Naive thymus-derived CD8-positive, alpha-beta T cell (primary cell): ENCODE measurements at regions not wholly inside any gene's neighbourhood (a gene's known extent, or its start where the extent isn't known, plus 50 kb on each side); places are given as distances from the start of the nearest gene placed in this dataset.
"Not testable (repeated sequence)": the region's sequence is repeated elsewhere in the genome, so short reads cannot be mapped to it uniquely, and the experiment has no call there.

ENCODE experiments used
- ATAC-seq, 2 donors: fragments of 150-1000 bp; cut with Tn5 transposase in 1 of 2; sonication (Bioruptor Pico), chemical (Tn5 transposase) in 1 of 2; 1 replicate in 1 of 2; 2 replicates in 1 of 2; pipeline ENCODE4 v1.10.0; 2021; ENCODE audit warnings: mild to moderate bottlenecking in 2 of 2, moderate library complexity in 2 of 2
- POLR2A ChIA-PET: fragments of 350-600 bp; sonication (Branson Sonifier 250); formaldehyde crosslinking; loops from one replicate; lab custom pipeline; 2021; ENCODE audit warnings: antibody characterized with exemption; lab: Charles Lee
- DNase-seq, 10 donors: peaks; one replicate each; pipeline versions ENCODE4 v3.0.0 to v3.0.0-alpha.2; 2020 to 2022
- H3K27ac Mint-ChIP-seq, 10 donors: one replicate each; pipeline ENCODE4 v1.8.0; 2020 to 2022; ENCODE audit warnings: mild to moderate bottlenecking in 10 of 10, mixed read lengths in 10 of 10, moderate library complexity in 4 of 10, inconsistent platforms in 1 of 10
- H3K27me3 Mint-ChIP-seq, 5 donors: one replicate each; pipeline ENCODE4 v1.8.0; 2021 to 2022; ENCODE audit warnings: mixed read lengths in 5 of 5
- H3K36me3 Mint-ChIP-seq, 3 donors: one replicate each; pipeline ENCODE4 v1.8.0; 2020 to 2022; ENCODE audit warnings: mixed read lengths in 3 of 3, mild to moderate bottlenecking in 2 of 3, inconsistent platforms in 1 of 3
- H3K4me1 Mint-ChIP-seq, 4 donors: one replicate each; pipeline ENCODE4 v1.8.0; 2021 to 2022; ENCODE audit warnings: mixed read lengths in 4 of 4
- H3K4me3 Mint-ChIP-seq, 10 donors: one replicate each; pipeline ENCODE4 v1.8.0; 2020 to 2022; ENCODE audit warnings: mild to moderate bottlenecking in 10 of 10, mixed read lengths in 10 of 10, moderate library complexity in 6 of 10, inconsistent platforms in 1 of 10
- H3K9me3 Mint-ChIP-seq, 9 donors: one replicate each; pipeline ENCODE4 v1.8.0; 2020 to 2022; ENCODE audit warnings: mixed read lengths in 9 of 9, mild to moderate bottlenecking in 3 of 9, inconsistent platforms in 1 of 9, moderate library complexity in 1 of 9

DNA sequence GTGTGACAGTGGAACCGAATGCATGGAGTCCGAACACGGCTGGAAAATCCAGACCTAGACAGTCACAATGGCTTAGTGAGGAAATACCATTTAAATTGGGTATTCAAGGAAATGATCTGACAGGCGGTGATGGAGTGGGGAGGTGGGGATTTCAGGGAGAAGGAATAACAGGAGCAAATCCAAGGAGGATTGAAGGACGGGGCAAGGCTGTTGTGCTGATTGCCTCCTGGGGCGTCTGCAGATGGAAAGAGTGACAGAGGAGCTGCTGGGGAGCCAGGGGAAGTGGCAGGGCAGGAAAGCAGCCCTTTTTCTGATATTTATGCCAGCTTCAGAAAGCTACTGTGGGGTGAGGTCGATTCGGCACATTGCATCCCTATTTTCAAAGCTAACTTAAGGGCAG is 99.1 kb upstream of the FMN2 start:
- POLR2A ChIA-PET, H3K4me1 Mint-ChIP-seq, DNase-seq, ATAC-seq, H3K4me3 Mint-ChIP-seq: not testable (repeated sequence)
- Mint-ChIP-seq H3K27ac (peak overlapping the region in 1 of 10 donors; percentile 68), H3K27me3 (peaks cover 33 to 61% (median 38%) of the 10 kb centered on the region in 5 donors), H3K36me3 (peaks cover 0 to 12% (median 4%) of the 10 kb centered on the region in 3 donors), H3K9me3 (peaks cover 0 to 18% (median 7%) of the 10 kb centered on the region in 9 donors)

DNA sequence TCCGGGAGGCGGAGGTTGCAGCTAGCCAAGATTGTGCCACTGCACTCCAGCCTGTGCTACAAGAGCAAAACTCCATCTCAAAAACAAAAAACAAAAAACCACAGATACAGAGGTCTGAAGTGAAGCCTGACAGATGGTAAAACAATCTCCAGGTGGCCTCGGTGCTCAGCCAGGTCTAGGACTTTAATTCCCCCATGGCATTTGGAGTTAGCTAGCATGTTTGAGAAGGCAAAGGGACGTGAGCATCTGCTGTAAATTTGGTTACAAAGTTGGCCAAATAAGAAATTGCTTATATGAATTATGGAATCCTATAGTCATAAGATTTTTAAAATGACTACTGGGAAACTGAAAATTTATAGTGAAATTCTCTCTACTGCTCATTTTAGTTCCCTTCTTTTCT is 98.3 kb upstream of the FMN2 start:
- no peak for ATAC-seq
- POLR2A ChIA-PET, result no interaction called here
- no peak overlapping the region for H3K4me3 Mint-ChIP-seq
- peaks cover 0 to 7% (median 4%) of the 10 kb centered on the region in 3 donors for H3K36me3 Mint-ChIP-seq
- peaks cover 0 to 8% (median 4%) of the 10 kb centered on the region in 4 donors for H3K4me1 Mint-ChIP-seq
- H3K27ac Mint-ChIP-seq, result no peak overlapping the region
- H3K9me3 Mint-ChIP-seq, result peaks cover 0 to 14% (median 3%) of the 10 kb centered on the region in 9 donors
- peaks cover 32 to 67% (median 40%) of the 10 kb centered on the region in 5 donors for H3K27me3 Mint-ChIP-seq
- no peak for DNase-seq

DNA sequence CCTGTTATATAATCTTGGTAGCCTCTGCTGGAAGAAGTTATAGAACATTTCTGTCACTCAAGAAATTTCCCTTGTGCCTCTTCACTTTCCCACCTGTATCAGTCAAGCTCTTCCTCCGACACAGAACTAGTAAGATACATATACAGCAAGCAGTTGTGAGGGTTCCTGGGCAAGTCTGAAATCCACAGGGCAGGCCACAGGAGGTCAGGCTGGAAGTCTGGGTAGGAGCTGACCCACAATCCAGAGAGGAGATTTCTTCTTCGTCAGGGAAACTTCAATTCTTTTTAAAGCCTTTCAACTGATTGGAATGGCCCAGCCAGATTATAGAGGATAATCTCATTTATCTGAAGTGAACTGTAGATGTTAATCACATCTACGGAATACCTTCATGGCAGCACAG is 96.4 kb upstream of the FMN2 start:
- H3K4me1 Mint-ChIP-seq, result peaks cover 0 to 8% (median 4%) of the 10 kb centered on the region in 4 donors
- no peak for ATAC-seq
- H3K27ac Mint-ChIP-seq, result no peak overlapping the region
- peaks cover 0 to 4% (median 4%) of the 10 kb centered on the region in 3 donors for H3K36me3 Mint-ChIP-seq
- POLR2A ChIA-PET, result no interaction called here
- peaks cover 33 to 73% (median 49%) of the 10 kb centered on the region in 5 donors for H3K27me3 Mint-ChIP-seq
- no peak overlapping the region for H3K4me3 Mint-ChIP-seq
- no peak for DNase-seq
- peaks cover 0 to 8% (median 0%) of the 10 kb centered on the region in 9 donors for H3K9me3 Mint-ChIP-seq

DNA sequence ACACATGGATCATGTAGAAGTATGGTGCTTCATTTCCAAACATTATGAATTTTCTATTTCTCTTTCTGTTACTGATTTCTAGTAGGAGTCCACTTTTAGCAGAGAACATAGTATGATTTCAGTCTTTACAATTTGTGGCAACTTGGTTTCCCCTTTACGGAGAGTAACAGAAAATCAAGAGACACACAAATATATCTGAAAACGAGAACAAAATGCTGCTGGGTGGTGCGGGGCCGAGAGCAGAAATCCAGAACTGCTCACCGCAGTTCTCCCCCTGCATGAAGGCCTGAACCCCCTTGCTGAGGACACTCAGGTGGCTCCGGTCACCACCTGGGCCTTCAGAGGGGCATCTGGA is 94.5 kb upstream of the FMN2 start:
- Mint-ChIP-seq H3K27ac (no peak overlapping the region), H3K36me3 (peaks cover 0 to 4% (median 0%) of the 10 kb centered on the region in 3 donors), H3K4me3 (peak overlapping the region in 8 of 10 donors; percentile 10 to 69 (median 49)), H3K4me1 (peaks cover 0 to 8% (median 4%) of the 10 kb centered on the region in 4 donors), H3K9me3 (peaks cover 0 to 4% (median 0%) of the 10 kb centered on the region in 9 donors), H3K27me3 (peaks cover 25 to 68% (median 49%) of the 10 kb centered on the region in 5 donors)
- no peak for ATAC-seq
- POLR2A ChIA-PET, result no interaction called here
- no peak for DNase-seq

DNA sequence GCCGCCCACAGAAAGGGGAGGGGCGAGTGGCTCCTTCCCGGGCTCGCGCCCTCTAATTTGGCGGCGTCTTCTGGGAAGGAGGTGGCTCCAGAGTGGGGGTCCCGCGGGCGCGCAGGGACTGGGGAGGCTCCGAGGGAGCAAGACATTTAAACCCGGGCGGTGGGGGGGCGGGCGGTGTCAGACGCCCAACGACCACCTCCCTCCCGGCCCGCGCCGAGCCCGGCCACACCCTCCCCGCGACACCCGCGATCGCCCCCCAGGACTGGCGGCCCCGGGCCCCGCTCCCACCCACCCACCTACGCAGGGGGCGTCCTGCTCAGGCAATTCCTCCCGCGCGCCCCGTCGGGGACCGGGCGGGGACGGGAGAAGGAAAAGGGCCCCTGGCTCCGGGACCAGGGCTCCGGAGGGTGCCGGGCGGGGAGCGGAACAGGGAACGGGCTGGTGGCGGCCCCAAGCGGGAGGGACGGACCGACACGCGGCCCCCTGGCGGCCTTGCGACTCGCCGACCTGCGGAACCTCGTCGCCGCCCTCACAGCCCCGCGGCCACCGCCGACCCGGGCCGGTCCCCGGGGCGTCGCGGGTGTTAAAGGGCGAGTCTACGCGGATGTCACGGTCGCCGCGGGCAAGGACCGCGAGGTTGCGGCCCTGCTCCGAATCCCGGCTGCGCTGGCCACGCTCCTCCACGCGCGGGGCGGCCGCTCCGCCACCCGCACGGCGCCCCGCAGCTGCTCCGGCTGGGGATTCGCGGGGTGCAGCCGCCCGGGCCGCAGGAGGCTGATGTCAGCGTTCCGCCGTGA is 94.0 kb upstream of the FMN2 start:
- Mint-ChIP-seq H3K4me1 (peaks cover 0 to 8% (median 4%) of the 10 kb centered on the region in 4 donors), H3K36me3 (peaks cover 0 to 4% (median 0%) of the 10 kb centered on the region in 3 donors), H3K27me3 (peaks cover 23 to 68% (median 48%) of the 10 kb centered on the region in 5 donors), H3K4me3 (peak overlapping the region in 7 of 10 donors; percentile 50 to 76 (median 62)), H3K9me3 (peaks cover 0 to 4% (median 0%) of the 10 kb centered on the region in 9 donors), H3K27ac (no peak overlapping the region)
- peak in 1 of 10 donors; percentile 7 for DNase-seq
- POLR2A ChIA-PET, result no interaction called here
- ATAC-seq, result no peak

DNA sequence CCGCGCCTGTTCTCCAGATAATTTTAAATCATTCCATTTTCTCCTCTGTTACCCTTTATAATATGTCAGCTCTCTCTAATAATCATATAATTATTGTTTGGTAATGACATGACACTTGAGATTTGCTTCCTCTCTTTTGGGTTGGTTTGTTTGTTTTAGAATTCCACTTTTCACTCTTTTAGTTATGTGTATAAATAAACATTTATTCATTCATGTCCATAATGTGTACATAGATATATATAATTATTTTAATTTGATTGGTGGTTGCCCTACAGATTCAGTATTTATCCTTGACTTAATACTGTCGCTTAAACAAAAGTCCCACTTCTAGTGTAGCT is 93.4 kb upstream of the FMN2 start:
- Mint-ChIP-seq H3K27ac (no peak overlapping the region), H3K36me3 (peaks cover 0 to 4% (median 0%) of the 10 kb centered on the region in 3 donors), H3K4me3 (peak overlapping the region in 8 of 10 donors; percentile 28 to 76 (median 62)), H3K4me1 (peaks cover 0 to 8% (median 4%) of the 10 kb centered on the region in 4 donors), H3K27me3 (peaks cover 26 to 70% (median 48%) of the 10 kb centered on the region in 5 donors), H3K9me3 (peaks cover 0 to 4% (median 0%) of the 10 kb centered on the region in 9 donors)
- ATAC-seq, result no peak
- no peak for DNase-seq
- POLR2A ChIA-PET, result no interaction called here

DNA sequence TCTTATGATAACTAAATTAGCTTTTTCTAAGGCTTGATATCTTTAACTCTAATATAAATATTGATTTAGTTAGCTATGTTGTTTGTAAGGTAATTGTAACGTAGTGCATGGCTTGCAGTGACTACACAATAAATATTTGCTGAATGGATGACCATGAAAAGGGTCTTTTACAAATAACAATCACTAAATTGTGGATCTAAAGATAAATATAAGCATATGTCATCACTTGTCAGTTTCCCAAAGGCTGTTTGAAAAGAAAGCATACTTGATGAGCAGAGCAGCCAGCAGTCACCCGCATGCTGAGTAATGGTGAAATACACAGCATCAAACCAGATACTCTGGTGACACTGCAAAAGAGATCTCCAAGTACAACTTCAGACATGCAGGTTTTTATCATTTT is 92.5 kb upstream of the FMN2 start:
- no peak overlapping the region for H3K4me3 Mint-ChIP-seq
- peaks cover 26 to 72% (median 46%) of the 10 kb centered on the region in 5 donors for H3K27me3 Mint-ChIP-seq
- H3K4me1 Mint-ChIP-seq, result peaks cover 0 to 8% (median 4%) of the 10 kb centered on the region in 4 donors
- POLR2A ChIA-PET, result no interaction called here
- ATAC-seq (no peak), DNase-seq (no peak)
- peaks cover 0 to 4% (median 0%) of the 10 kb centered on the region in 3 donors for H3K36me3 Mint-ChIP-seq
- peaks cover 0 to 4% (median 0%) of the 10 kb centered on the region in 9 donors for H3K9me3 Mint-ChIP-seq
- H3K27ac Mint-ChIP-seq, result no peak overlapping the region

DNA sequence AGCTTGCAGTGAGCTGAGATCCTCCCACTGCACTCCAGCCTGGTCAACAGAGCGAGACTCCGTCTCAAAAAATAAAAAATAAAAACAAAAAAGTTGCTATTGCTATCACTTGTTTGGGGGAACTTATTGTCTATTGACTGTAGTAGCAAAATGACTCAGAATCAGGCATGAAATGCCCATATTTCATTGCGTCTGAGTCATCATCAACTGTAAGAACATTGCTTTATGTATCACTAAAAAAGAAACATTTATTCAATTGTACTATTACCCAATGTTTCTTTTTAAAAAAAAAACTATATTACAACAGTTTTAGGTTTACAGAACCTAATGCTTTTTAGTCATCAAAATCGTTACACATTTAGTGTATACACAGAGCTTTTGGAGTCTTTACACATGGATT is 91.0 kb upstream of the FMN2 start:
- peaks cover 0 to 4% (median 0%) of the 10 kb centered on the region in 9 donors for H3K9me3 Mint-ChIP-seq
- no peak overlapping the region for H3K27ac Mint-ChIP-seq
- POLR2A ChIA-PET, result no interaction called here

DNA sequence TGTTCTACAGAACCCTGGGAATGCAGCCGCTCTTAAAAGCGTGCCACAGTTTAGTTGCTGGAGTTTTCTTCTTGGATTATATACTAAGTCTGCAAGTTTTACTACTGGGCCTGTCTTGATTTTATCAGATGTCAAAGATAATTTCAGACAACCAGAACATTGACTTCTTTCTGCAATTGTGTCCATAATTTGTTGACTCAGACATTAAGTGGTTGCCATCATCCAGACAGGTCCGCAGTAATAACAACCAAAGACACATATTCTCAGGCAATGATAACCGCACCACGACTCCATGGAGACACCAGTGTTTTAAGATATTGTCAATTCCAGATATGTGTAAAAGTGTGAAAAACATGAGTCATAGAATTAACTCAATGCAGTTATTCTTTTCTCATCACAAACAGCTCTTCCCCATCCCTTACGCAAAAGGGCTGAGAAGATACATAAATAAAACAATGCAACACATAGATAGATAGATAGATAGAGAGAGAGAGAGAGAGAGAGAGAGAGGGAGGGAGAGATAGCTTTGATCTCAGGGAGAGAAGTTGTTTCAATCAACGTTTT is 90.4 kb upstream of the FMN2 start:
- Mint-ChIP-seq H3K4me3 (no peak overlapping the region), H3K36me3 (peaks cover 0 to 4% (median 0%) of the 10 kb centered on the region in 3 donors), H3K27me3 (peaks cover 16 to 51% (median 33%) of the 10 kb centered on the region in 5 donors), H3K9me3 (peaks cover 0 to 4% (median 0%) of the 10 kb centered on the region in 9 donors), H3K27ac (no peak overlapping the region), H3K4me1 (peaks cover 0 to 8% (median 5%) of the 10 kb centered on the region in 4 donors)
- DNase-seq (no peak), ATAC-seq (no peak)
- POLR2A ChIA-PET, result no interaction called here

More for the DNA sequence above, 91.0 kb upstream of the FMN2 start:
- peaks cover 0 to 4% (median 0%) of the 10 kb centered on the region in 3 donors for H3K36me3 Mint-ChIP-seq
- DNase-seq (no peak), ATAC-seq (no peak)
- no peak overlapping the region for H3K4me3 Mint-ChIP-seq
- peaks cover 18 to 57% (median 38%) of the 10 kb centered on the region in 5 donors for H3K27me3 Mint-ChIP-seq
- peaks cover 0 to 8% (median 5%) of the 10 kb centered on the region in 4 donors for H3K4me1 Mint-ChIP-seq

DNA sequence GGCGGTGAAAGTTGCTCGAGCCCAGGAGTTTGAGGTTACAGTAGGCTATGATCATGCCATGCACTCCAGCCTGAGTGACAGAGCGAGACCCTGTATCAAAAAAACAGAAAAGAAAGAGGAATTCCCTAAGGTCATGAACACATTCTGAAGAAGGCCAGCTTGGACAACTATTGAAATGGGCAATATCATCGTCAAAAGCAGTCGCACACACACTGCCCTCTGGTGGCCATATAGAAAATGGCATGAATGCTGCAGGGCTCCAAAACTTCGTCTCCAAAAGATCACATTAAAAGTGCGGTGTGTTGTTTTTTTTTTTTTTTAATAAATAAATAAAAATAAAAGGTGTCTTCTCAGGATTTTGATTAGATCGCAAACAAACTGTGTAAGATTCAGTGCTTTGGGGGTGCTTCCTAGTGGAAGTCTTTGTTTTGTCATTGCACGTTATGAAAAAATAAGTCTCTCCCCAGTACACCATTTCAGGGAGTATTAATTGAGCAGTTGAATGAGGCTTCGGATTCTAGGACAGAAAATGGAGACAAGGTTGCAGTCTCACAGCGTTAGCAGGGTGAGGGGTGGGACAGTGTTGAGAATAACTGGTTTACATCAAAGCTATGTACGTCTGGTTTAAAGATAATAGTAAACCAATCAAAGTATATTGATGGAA is 87.5 kb upstream of the FMN2 start:
- POLR2A ChIA-PET, result no interaction called here
- Mint-ChIP-seq H3K36me3 (no peaks in the 10 kb centered on the region), H3K4me1 (peaks cover 0 to 1% (median 0%) of the 10 kb centered on the region in 4 donors), H3K9me3 (peaks cover 0 to 5% (median 0%) of the 10 kb centered on the region in 9 donors), H3K4me3 (no peak overlapping the region), H3K27me3 (peaks cover 9 to 28% (median 16%) of the 10 kb centered on the region in 5 donors), H3K27ac (no peak overlapping the region)
- ATAC-seq, result no peak
- DNase-seq, result peak in 1 of 10 donors; percentile 0

DNA sequence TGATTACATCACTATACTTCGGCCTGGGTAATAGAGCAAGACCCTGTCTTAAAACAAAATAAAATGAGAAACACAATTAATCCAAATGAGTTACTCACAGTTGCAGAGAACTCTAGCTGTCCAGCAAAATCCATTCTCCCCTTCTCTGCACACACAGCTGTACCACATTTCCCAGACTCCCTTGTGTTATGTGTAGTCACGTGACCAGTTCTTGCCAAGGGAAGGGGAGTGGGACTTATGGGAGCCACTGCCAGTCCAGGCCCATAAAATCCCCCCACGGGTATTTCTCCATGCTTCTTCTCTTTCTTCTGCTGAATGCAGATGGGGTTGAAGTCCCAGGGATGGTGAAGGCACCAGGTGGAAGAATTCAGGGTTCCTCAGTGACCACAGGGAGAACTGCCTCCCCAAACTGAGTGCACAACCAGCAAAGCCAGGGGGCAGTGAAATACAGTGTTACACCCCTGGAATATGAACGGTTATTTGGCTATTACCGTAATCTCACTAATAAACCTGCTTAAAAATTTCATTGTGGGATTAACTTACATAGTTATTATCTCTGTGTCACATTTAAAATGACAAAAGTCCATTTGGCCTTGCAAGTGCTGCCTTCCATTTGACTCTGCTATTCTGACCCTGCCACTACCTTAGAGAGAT is 85.6 kb upstream of the FMN2 start:
- Mint-ChIP-seq H3K27me3 (peaks cover 8 to 26% (median 13%) of the 10 kb centered on the region in 5 donors), H3K4me1 (peaks cover 0 to 1% (median 0%) of the 10 kb centered on the region in 4 donors), H3K36me3 (no peaks in the 10 kb centered on the region), H3K4me3 (no peak overlapping the region), H3K27ac (no peak overlapping the region), H3K9me3 (peaks cover 0 to 16% (median 6%) of the 10 kb centered on the region in 9 donors)
- POLR2A ChIA-PET, result no interaction called here
- no peak for ATAC-seq
- DNase-seq, result no peak

DNA sequence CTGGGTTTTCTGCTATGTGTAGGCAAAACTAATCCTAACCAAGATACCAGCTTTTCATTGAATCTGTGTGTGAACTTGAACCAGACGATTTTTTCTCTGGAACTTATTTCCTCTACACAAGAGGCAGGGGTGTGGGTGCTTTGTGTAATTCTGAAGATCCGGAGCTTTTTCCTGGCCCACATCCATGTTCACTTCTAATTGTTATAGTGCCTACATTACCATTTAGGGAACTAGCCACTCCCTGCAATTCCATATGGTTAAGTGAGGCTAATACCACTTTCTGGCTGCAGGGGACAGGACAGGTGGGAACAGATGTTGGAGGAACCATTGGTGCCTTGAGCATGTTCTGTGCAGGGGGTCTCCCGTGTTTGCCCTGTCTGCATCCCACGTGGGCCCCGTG is 83.4 kb upstream of the FMN2 start:
- DNase-seq (no peak), ATAC-seq (no peak)
- POLR2A ChIA-PET, result no interaction called here
- no peaks in the 10 kb centered on the region for H3K36me3 Mint-ChIP-seq
- H3K4me3 Mint-ChIP-seq, result no peak overlapping the region
- peaks cover 0 to 16% (median 9%) of the 10 kb centered on the region in 9 donors for H3K9me3 Mint-ChIP-seq
- peaks cover 4 to 8% (median 7%) of the 10 kb centered on the region in 5 donors for H3K27me3 Mint-ChIP-seq
- H3K4me1 Mint-ChIP-seq, result peaks cover 0 to 1% (median 0%) of the 10 kb centered on the region in 4 donors
- no peak overlapping the region for H3K27ac Mint-ChIP-seq
